ENCODE measurements at regions not wholly inside any gene's neighbourhood (a gene's known extent, or its start where the extent isn't known, plus 50 kb on each side); places are given as distances from the start of the nearest gene placed in this dataset.
"Not testable (repeated sequence)": the region's sequence is repeated elsewhere in the genome, so short reads cannot be mapped to it uniquely, and the experiment has no call there.

DNA sequence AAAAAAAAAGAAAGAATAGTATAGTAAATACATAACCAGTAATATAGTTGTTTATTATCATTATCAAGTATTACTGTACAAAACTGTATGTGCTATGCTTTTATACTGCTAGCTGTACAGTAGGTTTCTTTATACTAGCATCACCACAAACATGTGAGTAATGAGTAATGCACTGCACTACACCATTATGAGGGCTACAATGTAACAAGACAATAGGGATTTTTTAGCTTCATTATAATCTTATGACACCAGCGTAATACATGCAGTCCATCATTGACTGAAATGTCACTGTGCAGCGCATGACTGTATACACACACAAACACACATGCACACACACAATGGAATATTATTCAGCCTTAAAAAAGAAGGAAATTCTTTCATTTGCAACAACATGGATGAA lies 111.5 kb upstream of the ZBED5 start (continued):
- TF ChIP-seq, protein P1, sequence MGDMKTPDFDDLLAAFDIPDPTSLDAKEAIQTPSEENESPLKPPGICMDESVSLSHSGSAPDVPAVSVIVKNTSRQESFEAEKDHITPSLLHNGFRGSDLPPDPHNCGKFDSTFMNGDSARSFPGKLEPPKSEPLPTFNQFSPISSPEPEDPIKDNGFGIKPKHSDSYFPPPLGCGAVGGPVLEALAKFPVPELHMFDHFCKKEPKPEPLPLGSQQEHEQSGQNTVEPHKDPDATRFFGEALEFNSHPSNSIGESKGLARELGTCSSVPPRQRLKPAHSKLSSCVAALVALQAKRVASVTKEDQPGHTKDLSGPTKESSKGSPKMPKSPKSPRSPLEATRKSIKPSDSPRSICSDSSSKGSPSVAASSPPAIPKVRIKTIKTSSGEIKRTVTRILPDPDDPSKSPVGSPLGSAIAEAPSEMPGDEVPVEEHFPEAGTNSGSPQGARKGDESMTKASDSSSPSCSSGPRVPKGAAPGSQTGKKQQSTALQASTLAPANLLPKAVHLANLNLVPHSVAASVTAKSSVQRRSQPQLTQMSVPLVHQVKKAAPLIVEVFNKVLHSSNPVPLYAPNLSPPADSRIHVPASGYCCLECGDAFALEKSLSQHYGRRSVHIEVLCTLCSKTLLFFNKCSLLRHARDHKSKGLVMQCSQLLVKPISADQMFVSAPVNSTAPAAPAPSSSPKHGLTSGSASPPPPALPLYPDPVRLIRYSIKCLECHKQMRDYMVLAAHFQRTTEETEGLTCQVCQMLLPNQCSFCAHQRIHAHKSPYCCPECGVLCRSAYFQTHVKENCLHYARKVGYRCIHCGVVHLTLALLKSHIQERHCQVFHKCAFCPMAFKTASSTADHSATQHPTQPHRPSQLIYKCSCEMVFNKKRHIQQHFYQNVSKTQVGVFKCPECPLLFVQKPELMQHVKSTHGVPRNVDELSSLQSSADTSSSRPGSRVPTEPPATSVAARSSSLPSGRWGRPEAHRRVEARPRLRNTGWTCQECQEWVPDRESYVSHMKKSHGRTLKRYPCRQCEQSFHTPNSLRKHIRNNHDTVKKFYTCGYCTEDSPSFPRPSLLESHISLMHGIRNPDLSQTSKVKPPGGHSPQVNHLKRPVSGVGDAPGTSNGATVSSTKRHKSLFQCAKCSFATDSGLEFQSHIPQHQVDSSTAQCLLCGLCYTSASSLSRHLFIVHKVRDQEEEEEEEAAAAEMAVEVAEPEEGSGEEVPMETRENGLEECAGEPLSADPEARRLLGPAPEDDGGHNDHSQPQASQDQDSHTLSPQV (IDR thresholded peaks at IDR 0.05), result no peak

GRCh38 chr11:10956884-10957283 lies 99.0 kb upstream of the ZBED5 start:
- H4K20me1 ChIP-seq (ENCODE audit: control insufficient read depth, insufficient read depth); H3K79me2 ChIP-seq (ENCODE audit: control insufficient read depth, insufficient read depth, low read length); POLR2A ChIA-PET; H3K4me1 ChIP-seq (ENCODE audit: control insufficient read depth, insufficient read depth, low read length); H3K9me3 ChIP-seq (replicated peaks; ENCODE audit: control insufficient read depth, insufficient read depth, low read length); intact Hi-C loops (cut with micrococcal nuclease; ENCODE audit: unreplicated experiment); ATAC-seq; H3K27ac ChIP-seq (ENCODE audit: control insufficient read depth, insufficient read depth); H3K4me2 ChIP-seq (ENCODE audit: control insufficient read depth, insufficient read depth); H3K36me3 ChIP-seq (ENCODE audit: control insufficient read depth in 2 of 2, insufficient read depth in 2 of 2, low read length in 1 of 2); H3K9ac ChIP-seq (ENCODE audit: control insufficient read depth, insufficient read depth, low read length); in situ Hi-C loops (cut with MboI); BruUV-seq (replicated peaks); RAD21 ChIA-PET (ENCODE audit: unreplicated experiment); H3K4me3 ChIP-seq; FAIRE-seq; SMC1A ChIA-PET (ENCODE audit: uncharacterized antibody, unreplicated experiment); H2AFZ ChIP-seq (ENCODE audit: control insufficient read depth, low read depth, low read length); CTCF ChIA-PET; H3K27me3 ChIP-seq (replicated peaks in 1 of 2; ENCODE audit: control insufficient read depth in 2 of 2, insufficient read depth in 2 of 2, low read length in 1 of 2); DNase-seq (ENCODE audit: low read depth, low spot score): not testable (repeated sequence)
- 0% methylated on average over 1 of the region's 1 CpG for WGBS (ENCODE audit: insufficient coverage, insufficient replicate concordance, low lambda C conversion rate, missing lambda C conversion rate)

DNA sequence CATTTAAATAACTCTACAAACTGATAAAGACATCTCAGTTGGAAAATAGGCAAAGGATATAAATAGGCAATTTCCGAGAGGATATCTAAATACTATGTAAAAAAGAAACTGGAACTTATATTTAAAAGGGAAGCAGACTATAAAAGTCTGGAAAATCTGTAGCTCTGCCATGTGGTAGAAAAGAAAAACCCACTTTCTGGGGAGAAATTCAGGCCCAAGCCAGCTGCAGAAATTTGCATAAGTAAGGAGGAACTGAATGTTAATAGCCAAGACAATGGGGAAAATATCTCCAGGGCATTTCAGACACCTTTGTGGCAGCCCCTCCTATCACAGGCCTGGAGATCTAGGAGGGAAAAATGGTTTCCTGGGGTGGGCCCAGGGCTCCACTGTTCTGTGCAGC lies 97.8 kb upstream of the ZBED5 start:
- in situ Hi-C loops (cut with MboI), result no loop called here
- Histone ChIP-seq H3K4me2 (ENCODE audit: control insufficient read depth, insufficient read depth) (no peak overlapping the region), H2AFZ (ENCODE audit: control insufficient read depth, low read depth, low read length) (no peak overlapping the region), H4K20me1 (ENCODE audit: control insufficient read depth, insufficient read depth) (no peaks in the 10 kb centered on the region), H3K9ac (ENCODE audit: control insufficient read depth, insufficient read depth, low read length) (no peak overlapping the region), H3K36me3 (ENCODE audit: control insufficient read depth in 2 of 2, insufficient read depth in 2 of 2, low read length in 1 of 2) (no peaks in the 10 kb centered on the region), H3K4me1 (ENCODE audit: control insufficient read depth, insufficient read depth, low read length) (no peaks in the 10 kb centered on the region), H3K4me3 (no peak overlapping the region), H3K27me3 (replicated peaks in 1 of 2; ENCODE audit: control insufficient read depth in 2 of 2, insufficient read depth in 2 of 2, low read length in 1 of 2) (no peaks in the 10 kb centered on the region), H3K79me2 (ENCODE audit: control insufficient read depth, insufficient read depth, low read length) (no peaks in the 10 kb centered on the region), H3K9me3 (replicated peaks; ENCODE audit: control insufficient read depth, insufficient read depth, low read length) (no peaks in the 10 kb centered on the region; the same call in 2 of the 3 replicates), H3K27ac (ENCODE audit: control insufficient read depth, insufficient read depth) (no peak overlapping the region)
- TF ChIP-seq FOS (IDR thresholded peaks at IDR 0.05; ENCODE audit: borderline replicate concordance, extremely low read depth, insufficient read length) (no peak), STAT3 (IDR thresholded peaks at IDR 0.05; ENCODE audit: low read depth, low read length) (no peak)
- TF ChIP-seq, protein P2, sequence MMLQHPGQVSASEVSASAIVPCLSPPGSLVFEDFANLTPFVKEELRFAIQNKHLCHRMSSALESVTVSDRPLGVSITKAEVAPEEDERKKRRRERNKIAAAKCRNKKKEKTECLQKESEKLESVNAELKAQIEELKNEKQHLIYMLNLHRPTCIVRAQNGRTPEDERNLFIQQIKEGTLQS (IDR thresholded peaks at IDR 0.05; ENCODE audit: borderline replicate concordance, extremely low read depth, low read depth, low read length), result no peak
- ATAC-seq (no peak), DNase-seq (ENCODE audit: low read depth, low spot score) (no peak), FAIRE-seq (no peak)
- BruUV-seq (replicated peaks), result no TSS peak
- intact Hi-C loops (cut with micrococcal nuclease; ENCODE audit: unreplicated experiment), result no loop called here
- ChIA-PET RAD21 (ENCODE audit: unreplicated experiment) (no interaction called here), POLR2A (no interaction called here), CTCF (no interaction called here), SMC1A (ENCODE audit: uncharacterized antibody, unreplicated experiment) (no interaction called here)
- 0% methylated on average over 1 of the region's 1 CpG for WGBS (ENCODE audit: insufficient coverage, insufficient replicate concordance, low lambda C conversion rate, missing lambda C conversion rate)
